HG03460 (cell line): ENCODE measurements at regions not wholly inside any gene's neighbourhood (a gene's known extent, or its start where the extent isn't known, plus 50 kb on each side); places are given as distances from the start of the nearest gene placed in this dataset.
"Not testable (repeated sequence)": the region's sequence is repeated elsewhere in the genome, so short reads cannot be mapped to it uniquely, and the experiment has no call there.

ENCODE experiments used
- ATAC-seq: cut with Tn5 transposase; IDR thresholded peaks from one replicate; pipeline ENCODE4 v1.9.1; 2021; ENCODE audit not compliant: unreplicated experiment

DNA sequence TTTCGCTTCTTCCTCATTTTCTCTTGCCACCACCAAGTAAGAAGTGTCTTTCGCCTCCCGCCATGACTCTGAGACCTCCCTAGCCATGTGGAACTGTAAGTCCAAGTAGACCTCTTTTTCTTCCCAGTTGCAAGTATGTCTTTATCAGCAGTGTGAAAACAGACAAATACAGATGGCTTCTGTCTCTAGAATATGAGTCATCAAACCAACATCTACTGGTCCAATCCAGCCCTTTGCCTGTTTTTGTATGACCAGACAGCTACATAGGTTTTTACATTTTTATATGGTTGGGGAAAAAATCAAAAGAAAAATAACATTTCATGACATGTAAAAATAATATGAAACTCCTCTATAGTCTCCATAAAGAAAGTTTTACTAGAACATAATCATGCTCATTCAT is 118.7 kb upstream of the PTPRG start:
- ATAC-seq = no peak

- ATAC-seq = no peak
Observed at GRCh38 chr3:61443886-61444285, 117.5 kb upstream of the PTPRG start.

GRCh38 chr3:61444782-61445181 is 116.6 kb upstream of the PTPRG start:
- ATAC-seq = no peak

DNA sequence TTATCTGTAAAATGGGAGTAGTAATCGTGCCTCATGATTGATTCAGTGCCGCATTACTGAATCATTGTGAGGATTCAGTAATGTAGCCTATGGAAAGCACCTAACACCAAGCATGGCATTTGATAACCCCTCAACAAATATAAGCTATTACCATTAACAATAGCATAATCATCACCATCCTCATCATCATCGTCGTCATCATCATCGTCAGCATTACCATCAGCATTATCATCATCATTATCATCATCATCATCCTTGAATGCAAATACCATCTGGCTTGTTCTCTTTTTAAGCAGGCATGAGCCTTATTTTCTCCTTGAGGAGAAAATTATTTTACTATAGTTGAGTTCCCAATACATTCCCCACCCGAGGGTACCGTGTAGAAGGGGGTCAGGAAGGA is 115.4 kb upstream of the PTPRG start:
- ATAC-seq = no peak

DNA sequence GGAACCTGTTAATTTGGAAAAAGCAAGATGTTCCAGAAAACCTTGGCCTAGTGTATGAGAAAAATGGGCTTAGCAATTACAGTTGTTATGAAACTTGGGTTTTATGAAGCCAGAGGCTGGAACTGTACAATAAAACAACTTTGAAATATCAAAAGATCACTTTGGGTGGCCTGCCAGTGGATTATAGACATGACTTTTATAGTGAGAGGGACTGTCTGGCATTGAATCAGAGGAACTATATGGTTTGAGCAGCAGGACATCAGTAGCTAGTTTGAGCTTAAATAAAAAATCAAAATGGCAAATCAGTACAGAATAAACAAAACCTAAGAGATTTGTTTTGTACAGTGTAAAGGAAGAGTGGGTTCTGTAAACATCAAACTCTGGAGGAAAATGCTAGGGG is 115.0 kb upstream of the PTPRG start:
- ATAC-seq = no peak

DNA sequence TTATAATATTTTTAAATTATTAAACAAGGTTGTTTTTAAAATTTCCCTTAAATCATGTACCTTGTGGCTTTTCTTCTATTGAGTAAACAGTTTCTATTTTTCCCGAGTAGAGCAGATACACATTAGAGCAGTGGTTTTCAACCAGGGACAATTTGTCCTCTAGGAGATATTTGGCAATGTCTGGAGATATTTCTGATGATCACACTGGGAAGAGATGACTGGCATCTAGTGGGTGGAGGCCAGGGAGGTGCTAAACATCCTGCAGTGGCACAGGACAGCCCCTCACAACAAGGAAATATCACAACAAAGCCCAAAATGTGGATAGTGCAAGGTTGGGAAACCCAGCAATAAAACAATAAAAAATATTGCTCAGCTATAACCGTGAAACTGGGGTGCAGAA is 113.0 kb upstream of the PTPRG start:
- no peak for ATAC-seq

- ATAC-seq = no peak
Observed at GRCh38 chr3:61449327-61450040, 111.9 kb upstream of the PTPRG start.

- no peak for ATAC-seq
Observed at GRCh38 chr3:61450866-61451265, 110.5 kb upstream of the PTPRG start.

DNA sequence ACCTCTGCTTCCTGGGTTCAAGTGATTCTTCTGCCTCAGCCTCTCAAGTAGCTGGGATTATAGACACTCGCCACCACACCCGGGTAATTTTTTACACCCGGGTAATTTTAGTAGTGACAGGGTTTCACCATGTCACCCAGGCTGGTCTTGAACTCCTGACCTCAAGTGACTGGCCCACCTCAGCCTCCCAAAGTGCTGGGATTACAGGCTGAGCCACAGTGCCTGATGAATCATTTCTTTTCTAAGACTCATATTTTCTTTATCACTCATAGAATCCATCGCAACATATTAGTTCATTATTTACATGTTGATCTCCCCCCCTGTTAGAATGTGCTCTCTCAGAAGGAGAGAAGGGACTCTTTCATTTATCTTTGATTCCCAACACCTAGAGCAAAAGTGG is 109.5 kb upstream of the PTPRG start:
- ATAC-seq = no peak

DNA sequence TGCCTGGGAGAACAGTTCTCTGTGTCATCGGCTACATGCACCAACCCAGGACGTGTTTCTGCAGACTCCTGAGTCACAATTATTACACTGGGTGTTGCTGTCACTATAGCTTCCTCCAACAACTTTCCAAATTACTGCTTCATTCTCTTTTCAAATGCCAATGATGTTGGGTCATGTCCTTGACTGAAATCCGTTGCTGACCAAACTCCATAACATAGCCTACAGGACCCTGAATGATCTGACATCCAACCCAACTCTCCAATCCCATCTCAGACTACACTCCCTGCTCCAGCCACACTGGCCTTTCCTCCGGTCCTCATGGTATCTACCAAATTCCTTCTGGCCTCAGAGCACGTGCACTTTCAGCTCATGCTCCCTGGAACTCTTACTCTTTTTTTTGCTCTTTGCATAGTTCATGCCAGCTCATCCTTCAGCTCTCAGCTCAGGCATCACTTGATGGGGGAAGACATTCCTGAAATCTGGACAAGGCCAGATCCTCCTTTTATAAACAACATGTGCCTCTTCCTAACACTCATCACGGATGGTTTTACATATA is 108.8 kb upstream of the PTPRG start:
- ATAC-seq = no peak

DNA sequence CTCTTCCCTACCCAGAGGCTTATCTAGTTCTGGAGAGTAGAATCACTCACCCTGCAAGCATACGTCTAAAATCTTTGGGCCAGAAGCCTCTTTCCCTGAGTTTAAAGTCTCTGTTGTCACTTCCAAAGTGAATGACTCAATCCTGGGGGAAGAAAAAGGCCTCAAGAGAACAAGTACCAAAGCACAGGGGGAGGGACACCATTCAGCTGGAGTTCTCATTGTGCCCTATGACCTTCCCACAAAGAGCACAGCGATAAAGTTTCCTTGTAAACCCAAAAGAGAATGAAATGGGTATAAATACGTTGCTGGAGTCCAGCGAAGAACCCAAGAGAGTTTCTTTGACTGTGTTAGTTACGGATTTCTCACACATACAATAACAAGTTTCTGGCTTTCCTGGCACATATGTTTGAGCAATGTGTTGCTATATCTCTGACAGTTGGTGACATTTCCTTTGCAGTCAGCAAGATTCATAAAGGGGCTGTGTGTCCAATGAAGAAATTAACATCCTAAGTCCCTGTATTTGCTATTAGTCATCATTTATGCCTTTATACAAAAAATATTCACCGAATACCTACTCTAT is 107.3 kb upstream of the PTPRG start:
- ATAC-seq = no peak

GRCh38 chr3:61454801-61455200 is 106.6 kb upstream of the PTPRG start:
- no peak for ATAC-seq

DNA sequence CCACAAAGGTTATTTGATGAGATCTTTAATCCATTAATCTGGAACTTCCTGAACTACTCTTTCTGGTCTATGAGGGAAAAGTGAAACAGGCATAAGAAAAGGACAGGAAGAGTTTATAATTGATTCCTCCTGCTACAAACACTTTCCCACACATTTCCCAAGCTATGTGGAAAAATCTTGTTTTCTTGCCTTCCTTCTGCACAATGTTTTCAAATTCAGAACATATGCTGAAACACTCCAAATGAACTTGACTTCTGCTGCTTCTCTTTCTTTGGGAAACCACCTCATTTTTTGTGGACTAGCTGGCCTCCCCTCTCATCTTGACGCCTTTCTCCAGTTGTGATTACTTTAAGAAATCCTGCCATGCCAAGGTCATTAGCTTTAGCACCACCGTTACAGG is 100.7 kb upstream of the PTPRG start:
- ATAC-seq = no peak

- ATAC-seq = no peak
Observed at GRCh38 chr3:61463191-61463590, 98.2 kb upstream of the PTPRG start.

- ATAC-seq = no peak
Observed at GRCh38 chr3:61464518-61465140, 96.7 kb upstream of the PTPRG start.

- ATAC-seq = no peak
Observed at GRCh38 chr3:61466357-61466756, 95.0 kb upstream of the PTPRG start.

- no peak for ATAC-seq
Observed at GRCh38 chr3:61483997-61484396, 77.4 kb upstream of the PTPRG start.

DNA sequence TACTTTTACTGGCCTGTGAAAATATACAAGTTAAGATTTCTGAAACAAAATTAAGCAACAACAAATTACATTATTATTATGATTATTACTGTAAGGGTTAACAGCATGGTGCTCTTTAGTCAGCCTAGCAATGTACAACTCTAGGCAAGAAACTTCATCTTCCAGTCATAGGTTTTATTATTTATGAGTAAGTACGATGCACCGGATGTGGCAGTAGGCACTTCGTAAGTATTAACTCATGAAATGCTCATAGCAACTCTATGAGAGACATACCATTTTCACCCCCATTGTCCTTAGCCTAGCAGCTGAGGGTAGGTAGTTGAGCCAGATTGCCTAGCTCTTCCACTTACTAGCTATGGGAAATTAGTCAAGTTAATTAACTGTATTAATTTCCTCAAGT is 68.0 kb upstream of the PTPRG start:
- ATAC-seq = no peak

DNA sequence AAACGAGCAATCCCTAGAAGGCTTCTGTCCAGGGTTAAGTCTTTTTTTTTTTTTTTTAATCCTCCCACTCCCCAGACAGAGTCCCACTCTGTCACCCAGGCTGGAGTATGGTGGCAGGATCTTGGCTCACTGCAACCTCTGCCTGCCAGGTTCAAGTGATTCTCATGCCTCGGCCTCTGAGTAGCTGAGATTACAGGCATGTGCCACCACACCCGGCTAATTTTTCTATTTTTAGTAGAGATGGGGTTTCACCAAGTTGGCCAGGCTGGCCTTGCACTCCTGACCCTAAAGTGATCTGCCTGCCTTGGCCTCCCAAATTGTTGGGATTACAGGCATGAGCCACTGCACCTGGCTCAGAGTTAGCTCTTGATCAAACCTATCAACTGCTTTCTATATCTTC is 67.1 kb upstream of the PTPRG start:
- ATAC-seq = not testable (repeated sequence)

GRCh38 chr3:61497463-61497862 is 63.9 kb upstream of the PTPRG start:
- no peak for ATAC-seq

- ATAC-seq = no peak
Observed at GRCh38 chr3:61505197-61505596, 56.2 kb upstream of the PTPRG start.

DNA sequence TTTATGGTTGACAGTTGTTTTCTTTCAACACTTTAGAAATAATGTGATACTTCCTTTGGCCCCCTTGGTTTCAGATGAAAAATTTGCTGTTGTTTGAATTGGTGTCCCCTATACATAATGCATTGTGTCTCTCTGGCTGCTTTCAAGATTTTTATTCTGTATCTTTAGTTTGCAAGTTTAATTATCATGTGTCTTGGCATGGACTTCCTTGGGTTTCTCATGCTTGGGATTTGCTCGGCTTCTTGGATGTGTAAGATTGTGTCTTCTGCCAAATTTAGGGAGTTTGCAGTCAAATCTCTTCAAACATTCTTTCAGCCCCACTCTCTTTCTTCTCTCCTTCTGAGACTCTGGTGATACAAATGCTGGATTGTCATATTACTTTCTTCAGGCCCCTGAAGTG is 53.4 kb upstream of the PTPRG start:
- ATAC-seq = no peak
